Fibroblast of villous mesenchyme (primary cell): ENCODE measurements at regions not wholly inside any gene's neighbourhood (a gene's known extent, or its start where the extent isn't known, plus 50 kb on each side); places are given as distances from the start of the nearest gene placed in this dataset.

Source experiments
- DNase-seq: peaks from one replicate; pipeline ENCODE4 v3.0.0-alpha.2; 2010; ENCODE audit warnings: low read depth
- H3K4me3 ChIP-seq: 2 replicates; pipeline ENCODE4 v1.5.1; 2011; ENCODE audit warnings: low read depth, mild to moderate bottlenecking, low read length
- TF ChIP-seq, protein P1 (sequence below): IDR thresholded peaks from 2 replicates; pipeline ENCODE4 v1.5.1; 2012; ENCODE audit warnings: low read depth, mild to moderate bottlenecking, low read length; ENCODE audit not compliant: insufficient read depth

- TF ChIP-seq, protein P1, sequence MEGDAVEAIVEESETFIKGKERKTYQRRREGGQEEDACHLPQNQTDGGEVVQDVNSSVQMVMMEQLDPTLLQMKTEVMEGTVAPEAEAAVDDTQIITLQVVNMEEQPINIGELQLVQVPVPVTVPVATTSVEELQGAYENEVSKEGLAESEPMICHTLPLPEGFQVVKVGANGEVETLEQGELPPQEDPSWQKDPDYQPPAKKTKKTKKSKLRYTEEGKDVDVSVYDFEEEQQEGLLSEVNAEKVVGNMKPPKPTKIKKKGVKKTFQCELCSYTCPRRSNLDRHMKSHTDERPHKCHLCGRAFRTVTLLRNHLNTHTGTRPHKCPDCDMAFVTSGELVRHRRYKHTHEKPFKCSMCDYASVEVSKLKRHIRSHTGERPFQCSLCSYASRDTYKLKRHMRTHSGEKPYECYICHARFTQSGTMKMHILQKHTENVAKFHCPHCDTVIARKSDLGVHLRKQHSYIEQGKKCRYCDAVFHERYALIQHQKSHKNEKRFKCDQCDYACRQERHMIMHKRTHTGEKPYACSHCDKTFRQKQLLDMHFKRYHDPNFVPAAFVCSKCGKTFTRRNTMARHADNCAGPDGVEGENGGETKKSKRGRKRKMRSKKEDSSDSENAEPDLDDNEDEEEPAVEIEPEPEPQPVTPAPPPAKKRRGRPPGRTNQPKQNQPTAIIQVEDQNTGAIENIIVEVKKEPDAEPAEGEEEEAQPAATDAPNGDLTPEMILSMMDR, result no peak
- H3K4me3 ChIP-seq, result no peak overlapping the region
- no peak for DNase-seq
Measured at GRCh38 chr12:41697161-41697560, 447.5 kb downstream of the GXYLT1 start.

DNA sequence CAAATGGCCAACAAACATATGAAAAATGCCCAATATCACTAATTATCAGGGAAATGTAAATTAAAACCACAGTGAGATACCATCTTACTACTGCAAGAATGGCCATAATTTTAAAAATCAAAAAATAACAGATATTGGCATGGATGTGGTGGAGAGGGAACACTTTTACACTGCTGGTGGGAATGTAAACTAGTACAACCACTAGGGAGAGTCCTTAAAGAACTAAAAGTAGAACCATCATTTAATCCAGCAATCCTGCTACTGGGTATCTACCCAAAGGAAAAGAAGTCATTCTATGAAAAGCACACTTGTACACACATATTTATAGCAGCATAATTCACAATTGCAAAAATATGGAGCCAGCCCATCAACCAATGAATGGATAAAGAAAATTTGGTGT is 459.7 kb downstream of the GXYLT1 start:
- no peak overlapping the region for H3K4me3 ChIP-seq
- TF ChIP-seq, protein P1, result peak; percentile 32
- no peak for DNase-seq

GRCh38 chr12:41683513-41684240 is 461.0 kb downstream of the GXYLT1 start:
- no peak for DNase-seq
- TF ChIP-seq, protein P1, result no peak
- no peak overlapping the region for H3K4me3 ChIP-seq

DNA sequence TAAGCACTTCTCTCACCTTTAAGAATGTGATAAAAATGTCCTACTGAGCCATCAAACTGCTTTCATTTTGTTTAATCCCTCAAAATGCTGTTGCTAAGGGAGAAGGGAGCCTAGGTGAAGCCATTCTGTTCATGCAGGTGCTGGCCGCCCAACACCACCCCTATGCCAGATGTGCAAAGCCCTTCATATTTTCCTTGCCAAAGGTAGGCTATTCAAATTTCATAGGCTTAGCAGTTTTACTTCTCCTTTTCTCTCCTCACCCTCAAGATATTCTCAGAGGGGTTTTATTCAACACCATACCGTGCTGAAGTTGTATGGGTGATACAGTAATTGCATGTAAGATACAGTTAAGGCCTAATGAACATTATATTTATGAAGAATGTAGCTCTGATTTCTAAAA is 461.7 kb downstream of the GXYLT1 start:
- DNase-seq, result no peak
- no peak overlapping the region for H3K4me3 ChIP-seq
- TF ChIP-seq, protein P1, result no peak

GRCh38 chr12:41681898-41682297 is 462.8 kb downstream of the GXYLT1 start:
- no peak for DNase-seq
- no peak overlapping the region for H3K4me3 ChIP-seq
- TF ChIP-seq, protein P1, result no peak

GRCh38 chr12:41680155-41680554 is 464.5 kb downstream of the GXYLT1 start:
- H3K4me3 ChIP-seq, result no peak overlapping the region
- TF ChIP-seq, protein P1, result no peak
- DNase-seq, result no peak
